HEK293 (cell line): ENCODE measurements at regions not wholly inside any gene's neighbourhood (a gene's known extent, or its start where the extent isn't known, plus 50 kb on each side); places are given as distances from the start of the nearest gene placed in this dataset.

ENCODE experiments used
- CTCF ChIA-PET: fragments of 350-600 bp; formaldehyde crosslinking; extraction: SDS; loops from one replicate; lab custom pipeline; 2021; ENCODE audit warnings: antibody characterized with exemption; lab: Yijun Ruan, JAX
- POLR2A ChIA-PET: fragments of 300-600 bp; formaldehyde crosslinking; extraction: SDS; loops from one replicate; lab custom pipeline; 2020; ENCODE audit warnings: antibody characterized with exemption, inconsistent platforms; lab: Yijun Ruan, JAX
- H3K27ac ChIP-seq: fragments of 200-500 bp; sonication (Bioruptor generic); 2 replicates; pipeline ENCODE4 v1.5.1; 2014; ENCODE audit warnings: low read depth, low read length, control low read depth, inconsistent platforms; ENCODE audit errors: extremely low read depth
- H3K36me3 ChIP-seq, 2 experiments: fragments of 200-500 bp in 1 of 2; sonication (Bioruptor generic) in 1 of 2; 1 replicate in 1 of 2; 2 replicates in 1 of 2; pipeline ENCODE4 v1.5.1; 2014 to 2017; ENCODE audit warnings: inconsistent platforms in 2 of 2, low read length in 2 of 2; ENCODE audit not compliant: control insufficient read depth in 2 of 2, insufficient read depth in 1 of 2
- H3K4me1 ChIP-seq: fragments of 200-500 bp; sonication (Bioruptor generic); 2 replicates; pipeline ENCODE4 v1.5.1; 2014; ENCODE audit warnings: mild to moderate bottlenecking, low read length, inconsistent platforms; ENCODE audit not compliant: control insufficient read depth, insufficient read depth
- H3K4me3 ChIP-seq: 2 replicates; pipeline ENCODE4 v1.5.1; 2011; ENCODE audit warnings: low read depth, mild to moderate bottlenecking, control low read depth, low read length, moderate library complexity
- H3K9me3 ChIP-seq: fragments of 200-500 bp; sonication (Bioruptor generic); 2 replicates; pipeline ENCODE4 v1.5.1; 2014; ENCODE audit warnings: low read depth, low read length, inconsistent platforms; ENCODE audit not compliant: control insufficient read depth, insufficient read depth
- GLI4 ChIP-seq: fragments of 450-650 bp; formaldehyde crosslinking; IDR thresholded peaks from 2 replicates; pipeline ENCODE4 v1.5.1; 2016; ENCODE audit warnings: missing biosample characterization, missing genetic modification characterization
- GLIS1 ChIP-seq: fragments of 450-650 bp; formaldehyde crosslinking; IDR thresholded peaks from 2 replicates; pipeline ENCODE4 v1.5.1; 2016; ENCODE audit warnings: missing biosample characterization, missing genetic modification characterization
- ZFHX2 ChIP-seq: fragments of 450-650 bp; formaldehyde crosslinking; conservative IDR thresholded peaks from 2 replicates; pipeline ENCODE4 v1.5.1; 2016; ENCODE audit warnings: missing biosample characterization, missing genetic modification characterization
- ZNF132 ChIP-seq: fragments of 450-650 bp; formaldehyde crosslinking; IDR thresholded peaks from 2 replicates; pipeline ENCODE4 v1.5.1; 2017; ENCODE audit warnings: missing biosample characterization, missing genetic modification characterization, borderline replicate concordance
- ZNF174 ChIP-seq: fragments of 450-650 bp; formaldehyde crosslinking; IDR thresholded peaks from 2 replicates; pipeline ENCODE4 v1.5.0; 2017; ENCODE audit warnings: missing biosample characterization, mild to moderate bottlenecking, missing genetic modification characterization
- TF ChIP-seq, protein P1 (sequence below): fragments of 450-650 bp; formaldehyde crosslinking; IDR thresholded peaks from 2 replicates; pipeline ENCODE4 v1.5.1; 2016; ENCODE audit warnings: missing biosample characterization, missing genetic modification characterization
- TF ChIP-seq, protein P2 (sequence below): fragments of 450-650 bp; formaldehyde crosslinking; conservative IDR thresholded peaks from 2 replicates; pipeline ENCODE4 v1.5.1; 2016; ENCODE audit warnings: low read depth, missing biosample characterization, missing genetic modification characterization

DNA sequence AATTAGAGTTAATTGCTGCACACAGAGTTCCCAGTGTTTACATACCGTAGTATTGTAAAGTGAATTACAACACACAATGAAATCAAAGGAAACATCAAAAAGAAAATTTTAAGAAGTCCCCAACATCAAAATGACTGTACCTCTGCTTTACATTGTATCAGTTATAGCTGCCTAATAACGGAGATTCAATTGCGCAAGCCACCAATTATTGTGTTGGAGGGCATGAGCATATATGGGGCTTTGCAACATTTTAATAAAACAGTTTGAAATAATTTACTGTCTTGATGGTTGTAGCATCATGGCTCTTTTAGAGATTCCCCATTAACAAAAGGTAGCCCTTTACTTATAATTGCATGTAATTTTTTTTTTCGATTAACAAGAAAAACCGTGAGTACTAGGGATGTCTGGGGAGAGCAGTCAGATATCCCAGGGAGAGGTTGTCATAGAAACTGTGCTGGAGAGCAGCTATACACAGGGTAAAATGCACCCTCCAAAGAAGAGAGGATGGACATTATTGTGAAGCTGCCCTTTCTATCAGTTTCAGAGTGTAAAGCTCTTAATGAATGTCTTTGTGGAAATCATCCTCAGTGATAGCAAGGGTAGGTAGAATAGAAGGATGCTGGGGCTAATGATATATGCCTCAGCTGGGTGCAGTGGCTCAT lies 55.9 kb upstream of the BTG3 start:
- no peak for TF ChIP-seq GLIS1 (tag by site-specific recombination)
- H3K4me1 ChIP-seq = no peaks in the 10 kb centered on the region
- no peak overlapping the region for H3K4me3 ChIP-seq
- H3K27ac ChIP-seq = no peak overlapping the region
- ChIA-PET POLR2A (no interaction called here), CTCF (interaction anchor here (0.7 to 0.9 kb wide), 2 partner anchors 11 to 258 kb away, joined by 3 to 4 read pairs; no protein-coding TSS in a partner anchor)
- no peaks in the 10 kb centered on the region for H3K36me3 ChIP-seq
- no peaks in the 10 kb centered on the region for H3K9me3 ChIP-seq

DNA sequence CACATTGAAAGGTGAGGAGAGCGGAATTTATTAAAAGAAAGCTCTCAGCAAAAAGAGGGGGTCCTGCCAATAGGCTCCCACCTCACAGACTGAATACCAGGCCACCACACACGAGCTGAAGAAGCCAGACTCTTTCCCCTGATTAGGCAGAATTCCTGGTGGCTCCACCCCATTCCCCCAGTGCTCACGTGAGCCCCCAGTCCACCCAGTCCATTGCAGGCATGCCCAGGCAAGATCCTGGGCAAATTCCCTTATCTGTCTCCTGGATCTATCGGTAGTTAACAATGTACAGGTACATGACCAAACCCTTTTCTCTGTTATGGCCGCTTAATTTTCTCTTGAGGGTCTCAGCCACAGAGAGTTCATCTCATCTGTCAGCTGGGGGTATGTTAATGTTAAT lies 54.6 kb upstream of the BTG3 start:
- ChIA-PET CTCF (interaction anchor here (0.7 to 0.8 kb wide), 2 partner anchors 8 to 21 kb away, joined by 3 read pairs; no protein-coding TSS in a partner anchor), POLR2A (no interaction called here)
- Histone ChIP-seq H3K4me3 (no peak overlapping the region), H3K27ac (no peak overlapping the region), H3K4me1 (no peaks in the 10 kb centered on the region), H3K36me3 (no peaks in the 10 kb centered on the region), H3K9me3 (no peaks in the 10 kb centered on the region)
- TF ChIP-seq ZNF132 (no peak), GLI4 (tag by site-specific recombination) (no peak), ZFHX2 (tag by site-specific recombination) (no peak), ZNF174 (tag by site-specific recombination) (no peak)
- TF ChIP-seq, protein P1, sequence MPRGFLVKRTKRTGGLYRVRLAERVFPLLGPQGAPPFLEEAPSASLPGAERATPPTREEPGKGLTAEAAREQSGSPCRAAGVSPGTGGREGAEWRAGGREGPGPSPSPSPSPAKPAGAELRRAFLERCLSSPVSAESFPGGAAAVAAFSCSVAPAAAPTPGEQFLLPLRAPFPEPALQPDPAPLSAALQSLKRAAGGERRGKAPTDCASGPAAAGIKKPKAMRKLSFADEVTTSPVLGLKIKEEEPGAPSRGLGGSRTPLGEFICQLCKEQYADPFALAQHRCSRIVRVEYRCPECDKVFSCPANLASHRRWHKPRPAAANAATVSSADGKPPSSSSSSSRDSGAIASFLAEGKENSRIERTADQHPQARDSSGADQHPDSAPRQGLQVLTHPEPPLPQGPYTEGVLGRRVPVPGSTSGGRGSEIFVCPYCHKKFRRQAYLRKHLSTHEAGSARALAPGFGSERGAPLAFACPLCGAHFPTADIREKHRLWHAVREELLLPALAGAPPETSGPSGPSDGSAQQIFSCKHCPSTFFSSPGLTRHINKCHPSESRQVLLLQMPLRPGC (tag by site-specific recombination) = no peak
- TF ChIP-seq, protein P2, sequence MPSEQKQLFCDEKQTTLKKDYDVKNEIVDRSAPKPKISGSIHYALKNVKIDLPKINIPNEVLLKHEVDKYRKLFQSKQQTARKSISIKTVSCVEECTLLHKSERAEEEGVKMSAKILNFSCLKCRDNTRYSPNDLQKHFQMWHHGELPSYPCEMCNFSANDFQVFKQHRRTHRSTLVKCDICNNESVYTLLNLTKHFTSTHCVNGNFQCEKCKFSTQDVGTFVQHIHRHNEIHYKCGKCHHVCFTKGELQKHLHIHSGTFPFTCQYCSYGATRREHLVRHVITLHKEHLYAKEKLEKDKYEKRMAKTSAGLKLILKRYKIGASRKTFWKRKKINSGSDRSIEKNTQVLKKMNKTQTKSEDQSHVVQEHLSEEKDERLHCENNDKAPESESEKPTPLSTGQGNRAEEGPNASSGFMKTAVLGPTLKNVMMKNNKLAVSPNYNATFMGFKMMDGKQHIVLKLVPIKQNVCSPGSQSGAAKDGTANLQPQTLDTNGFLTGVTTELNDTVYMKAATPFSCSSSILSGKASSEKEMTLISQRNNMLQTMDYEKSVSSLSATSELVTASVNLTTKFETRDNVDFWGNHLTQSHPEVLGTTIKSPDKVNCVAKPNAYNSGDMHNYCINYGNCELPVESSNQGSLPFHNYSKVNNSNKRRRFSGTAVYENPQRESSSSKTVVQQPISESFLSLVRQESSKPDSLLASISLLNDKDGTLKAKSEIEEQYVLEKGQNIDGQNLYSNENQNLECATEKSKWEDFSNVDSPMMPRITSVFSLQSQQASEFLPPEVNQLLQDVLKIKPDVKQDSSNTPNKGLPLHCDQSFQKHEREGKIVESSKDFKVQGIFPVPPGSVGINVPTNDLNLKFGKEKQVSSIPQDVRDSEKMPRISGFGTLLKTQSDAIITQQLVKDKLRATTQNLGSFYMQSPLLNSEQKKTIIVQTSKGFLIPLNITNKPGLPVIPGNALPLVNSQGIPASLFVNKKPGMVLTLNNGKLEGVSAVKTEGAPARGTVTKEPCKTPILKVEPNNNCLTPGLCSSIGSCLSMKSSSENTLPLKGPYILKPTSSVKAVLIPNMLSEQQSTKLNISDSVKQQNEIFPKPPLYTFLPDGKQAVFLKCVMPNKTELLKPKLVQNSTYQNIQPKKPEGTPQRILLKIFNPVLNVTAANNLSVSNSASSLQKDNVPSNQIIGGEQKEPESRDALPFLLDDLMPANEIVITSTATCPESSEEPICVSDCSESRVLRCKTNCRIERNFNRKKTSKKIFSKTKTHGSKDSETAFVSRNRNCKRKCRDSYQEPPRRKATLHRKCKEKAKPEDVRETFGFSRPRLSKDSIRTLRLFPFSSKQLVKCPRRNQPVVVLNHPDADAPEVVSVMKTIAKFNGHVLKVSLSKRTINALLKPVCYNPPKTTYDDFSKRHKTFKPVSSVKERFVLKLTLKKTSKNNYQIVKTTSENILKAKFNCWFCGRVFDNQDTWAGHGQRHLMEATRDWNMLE = no peak
